Neural cell (in vitro differentiated cells): ENCODE measurements at regions not wholly inside any gene's neighbourhood (a gene's known extent, or its start where the extent isn't known, plus 50 kb on each side); places are given as distances from the start of the nearest gene placed in this dataset.
A peak's percentile ranks its signal among the peaks of the same experiment; 100 is the strongest.

Source experiments
- H2AFZ ChIP-seq: fragments of 200-600, 300-800 bp; sonication (generic), shearing (Covaris generic); 2 replicates; pipeline ENCODE4 v1.6.0; 2014; ENCODE audit warnings: low read depth, mild to moderate bottlenecking, antibody characterized with exemption, low read length, moderate library complexity
- H3F3A ChIP-seq: fragments of 200-600 bp; shearing (Covaris generic); 2 replicates; pipeline ENCODE4 v1.6.1; 2016; ENCODE audit warnings: mild to moderate bottlenecking, moderate library complexity, mixed read lengths, antibody characterized with exemption, low read length; ENCODE audit not compliant: insufficient read depth, poor library complexity, severe bottlenecking
- H3K27ac ChIP-seq: fragments of 200-600, 300-800 bp; sonication (generic), shearing (Covaris generic); 2 replicates; pipeline ENCODE4 v1.5.1; 2014; ENCODE audit warnings: mild to moderate bottlenecking, low read length, moderate library complexity
- H3K27me3 ChIP-seq: fragments of 300-800, 200-600 bp; sonication (generic), shearing (Covaris generic); 2 replicates; pipeline ENCODE4 v1.6.0; 2014; ENCODE audit warnings: mild to moderate bottlenecking, low read depth, low read length, moderate library complexity; ENCODE audit not compliant: insufficient read depth
- H3K36me3 ChIP-seq: fragments of 300-800, 200-600 bp; sonication (generic), shearing (Covaris generic); 2 replicates; pipeline ENCODE4 v1.5.1; 2014; ENCODE audit warnings: mild to moderate bottlenecking, antibody characterized with exemption, low read length, moderate library complexity; ENCODE audit not compliant: insufficient read depth
- H3K4me2 ChIP-seq: fragments of 300-800, 200-600 bp; sonication (generic), shearing (Covaris generic); 2 replicates; pipeline ENCODE4 v1.6.0; 2014; ENCODE audit warnings: mild to moderate bottlenecking, low read length
- H3K4me3 ChIP-seq: fragments of 300-800, 200-600 bp; sonication (generic), shearing (Covaris generic); 2 replicates; pipeline ENCODE4 v1.5.1; 2014; ENCODE audit warnings: mild to moderate bottlenecking, low read length, moderate library complexity
- H3K79me2 ChIP-seq: fragments of 200-600 bp; shearing (Covaris generic); replicated peaks from 2 replicates; pipeline ENCODE4 v1.6.0; 2014; ENCODE audit warnings: mild to moderate bottlenecking, low read length, moderate library complexity; ENCODE audit not compliant: insufficient read depth
- H3K9ac ChIP-seq: fragments of 300-800, 200-600 bp; sonication (generic), shearing (Covaris generic); 2 replicates; pipeline ENCODE4 v1.6.1; 2016; ENCODE audit warnings: mild to moderate bottlenecking, low read length, mixed read lengths
- H3K9me2 ChIP-seq: fragments of 200-600 bp; shearing (Covaris generic); 2 replicates; pipeline ENCODE4 v1.6.1; 2016; ENCODE audit warnings: mild to moderate bottlenecking, low read length, mixed read lengths; ENCODE audit not compliant: insufficient read depth
- H3K9me3 ChIP-seq: fragments of 200-600, 300-800 bp; sonication (generic), shearing (Covaris generic); 2 replicates; pipeline ENCODE4 v1.6.1; 2016; ENCODE audit warnings: mild to moderate bottlenecking, mixed run types, low read length, moderate library complexity, mixed read lengths
- H4K20me1 ChIP-seq: fragments of 200-600 bp; shearing (Covaris generic); 2 replicates; pipeline ENCODE4 v1.6.1; 2016; ENCODE audit warnings: mild to moderate bottlenecking, mixed run types; ENCODE audit not compliant: insufficient read depth
- EP300 ChIP-seq: fragments of 450-650 bp; conservative IDR thresholded peaks from 2 replicates; pipeline ENCODE4 v1.6.1; 2014; ENCODE audit warnings: antibody characterized with exemption, mild to moderate bottlenecking, moderate library complexity; ENCODE audit not compliant: poor library complexity, severe bottlenecking
- EZH2 ChIP-seq: fragments of 200-600, 300-800 bp; shearing (Covaris generic), sonication (generic); IDR thresholded peaks from 2 replicates; pipeline ENCODE4 v1.6.1; 2014; ENCODE audit warnings: antibody characterized with exemption, low read length, borderline replicate concordance, mild to moderate bottlenecking; ENCODE audit not compliant: insufficient read depth, poor library complexity, severe bottlenecking
- MXI1 ChIP-seq: fragments of 450-650 bp; conservative IDR thresholded peaks from 2 replicates; pipeline ENCODE4 v1.6.1; 2014; ENCODE audit warnings: antibody characterized with exemption, mild to moderate bottlenecking; ENCODE audit not compliant: poor library complexity, severe bottlenecking
- POLR2AphosphoS5 ChIP-seq: IDR thresholded peaks from 2 replicates; pipeline ENCODE4 v1.6.1; 2012
- RAD21 ChIP-seq: fragments of 450-650 bp; conservative IDR thresholded peaks from 2 replicates; pipeline ENCODE4 v1.6.1; 2014; ENCODE audit warnings: antibody characterized with exemption, mild to moderate bottlenecking, moderate library complexity
- SMC3 ChIP-seq: fragments of 450-650 bp; conservative IDR thresholded peaks from 2 replicates; pipeline ENCODE4 v1.6.1; 2014; ENCODE audit warnings: antibody characterized with exemption, mild to moderate bottlenecking, moderate library complexity; ENCODE audit not compliant: poor library complexity
- TAF1 ChIP-seq: IDR thresholded peaks from 2 replicates; pipeline ENCODE4 v1.6.1; 2012; ENCODE audit warnings: low read depth
- TF ChIP-seq, protein P1 (sequence below): IDR thresholded peaks from 2 replicates; pipeline ENCODE4 v1.6.1; 2012; ENCODE audit warnings: borderline replicate concordance
- TF ChIP-seq, protein P2 (sequence below): fragments of 450-650 bp; IDR thresholded peaks from 2 replicates; pipeline ENCODE4 v1.5.1; 2014; ENCODE audit warnings: antibody characterized with exemption, mild to moderate bottlenecking, moderate library complexity; ENCODE audit not compliant: poor library complexity, severe bottlenecking

DNA sequence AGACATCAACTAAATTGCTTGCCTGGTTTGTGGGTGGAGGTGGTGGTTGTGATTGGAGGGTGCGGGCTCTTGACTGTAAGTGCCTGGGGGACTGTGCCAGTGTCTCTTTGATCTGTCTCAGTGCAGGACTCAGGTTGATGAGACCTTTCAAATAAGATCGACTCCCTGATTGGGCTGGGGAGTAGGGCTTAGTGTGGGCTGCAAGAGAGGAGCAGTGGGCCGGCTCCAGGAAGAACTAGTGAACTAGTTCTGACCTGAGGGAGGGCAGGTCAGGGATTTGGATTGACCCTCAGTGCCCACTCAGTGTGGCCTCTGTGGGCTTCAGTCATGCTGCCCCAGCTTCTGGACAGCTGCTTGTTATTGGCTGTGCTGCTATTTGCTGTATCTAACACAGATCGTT is 130.6 kb upstream of the CACNA1E start:
- Histone ChIP-seq H3K27ac (no peak overlapping the region), H4K20me1 (no peaks in the 10 kb centered on the region), H3K4me3 (no peak overlapping the region), H3K9ac (no peak overlapping the region), H3K36me3 (no peaks in the 10 kb centered on the region), H3K9me2 (no peaks in the 10 kb centered on the region), H3K79me2 (no peaks in the 10 kb centered on the region), H2AFZ (no peak overlapping the region), H3K4me2 (no peak overlapping the region), H3K27me3 (no peaks in the 10 kb centered on the region), H3K9me3 (no peaks in the 10 kb centered on the region), H3F3A (no peaks in the 10 kb centered on the region)
- TF ChIP-seq EZH2: no peak
- TF ChIP-seq TAF1: no peak
- no peak for TF ChIP-seq POLR2AphosphoS5

- Histone ChIP-seq H3K4me2 (no peak overlapping the region), H3K27ac (peak overlapping the region; percentile 3), H4K20me1 (no peaks in the 10 kb centered on the region), H3K9me2 (no peaks in the 10 kb centered on the region), H3K79me2 (no peaks in the 10 kb centered on the region), H3K4me3 (no peak overlapping the region), H3K9ac (no peak overlapping the region), H3K27me3 (no peaks in the 10 kb centered on the region), H3K36me3 (no peaks in the 10 kb centered on the region), H3F3A (no peaks in the 10 kb centered on the region), H2AFZ (no peak overlapping the region), H3K9me3 (no peaks in the 10 kb centered on the region)
- TF ChIP-seq TAF1: no peak
- no peak for TF ChIP-seq EZH2
- TF ChIP-seq SMC3: no peak
- TF ChIP-seq, protein P1, sequence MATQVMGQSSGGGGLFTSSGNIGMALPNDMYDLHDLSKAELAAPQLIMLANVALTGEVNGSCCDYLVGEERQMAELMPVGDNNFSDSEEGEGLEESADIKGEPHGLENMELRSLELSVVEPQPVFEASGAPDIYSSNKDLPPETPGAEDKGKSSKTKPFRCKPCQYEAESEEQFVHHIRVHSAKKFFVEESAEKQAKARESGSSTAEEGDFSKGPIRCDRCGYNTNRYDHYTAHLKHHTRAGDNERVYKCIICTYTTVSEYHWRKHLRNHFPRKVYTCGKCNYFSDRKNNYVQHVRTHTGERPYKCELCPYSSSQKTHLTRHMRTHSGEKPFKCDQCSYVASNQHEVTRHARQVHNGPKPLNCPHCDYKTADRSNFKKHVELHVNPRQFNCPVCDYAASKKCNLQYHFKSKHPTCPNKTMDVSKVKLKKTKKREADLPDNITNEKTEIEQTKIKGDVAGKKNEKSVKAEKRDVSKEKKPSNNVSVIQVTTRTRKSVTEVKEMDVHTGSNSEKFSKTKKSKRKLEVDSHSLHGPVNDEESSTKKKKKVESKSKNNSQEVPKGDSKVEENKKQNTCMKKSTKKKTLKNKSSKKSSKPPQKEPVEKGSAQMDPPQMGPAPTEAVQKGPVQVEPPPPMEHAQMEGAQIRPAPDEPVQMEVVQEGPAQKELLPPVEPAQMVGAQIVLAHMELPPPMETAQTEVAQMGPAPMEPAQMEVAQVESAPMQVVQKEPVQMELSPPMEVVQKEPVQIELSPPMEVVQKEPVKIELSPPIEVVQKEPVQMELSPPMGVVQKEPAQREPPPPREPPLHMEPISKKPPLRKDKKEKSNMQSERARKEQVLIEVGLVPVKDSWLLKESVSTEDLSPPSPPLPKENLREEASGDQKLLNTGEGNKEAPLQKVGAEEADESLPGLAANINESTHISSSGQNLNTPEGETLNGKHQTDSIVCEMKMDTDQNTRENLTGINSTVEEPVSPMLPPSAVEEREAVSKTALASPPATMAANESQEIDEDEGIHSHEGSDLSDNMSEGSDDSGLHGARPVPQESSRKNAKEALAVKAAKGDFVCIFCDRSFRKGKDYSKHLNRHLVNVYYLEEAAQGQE: no peak
- no peak for TF ChIP-seq EP300
- TF ChIP-seq RAD21: no peak
- TF ChIP-seq, protein P2, sequence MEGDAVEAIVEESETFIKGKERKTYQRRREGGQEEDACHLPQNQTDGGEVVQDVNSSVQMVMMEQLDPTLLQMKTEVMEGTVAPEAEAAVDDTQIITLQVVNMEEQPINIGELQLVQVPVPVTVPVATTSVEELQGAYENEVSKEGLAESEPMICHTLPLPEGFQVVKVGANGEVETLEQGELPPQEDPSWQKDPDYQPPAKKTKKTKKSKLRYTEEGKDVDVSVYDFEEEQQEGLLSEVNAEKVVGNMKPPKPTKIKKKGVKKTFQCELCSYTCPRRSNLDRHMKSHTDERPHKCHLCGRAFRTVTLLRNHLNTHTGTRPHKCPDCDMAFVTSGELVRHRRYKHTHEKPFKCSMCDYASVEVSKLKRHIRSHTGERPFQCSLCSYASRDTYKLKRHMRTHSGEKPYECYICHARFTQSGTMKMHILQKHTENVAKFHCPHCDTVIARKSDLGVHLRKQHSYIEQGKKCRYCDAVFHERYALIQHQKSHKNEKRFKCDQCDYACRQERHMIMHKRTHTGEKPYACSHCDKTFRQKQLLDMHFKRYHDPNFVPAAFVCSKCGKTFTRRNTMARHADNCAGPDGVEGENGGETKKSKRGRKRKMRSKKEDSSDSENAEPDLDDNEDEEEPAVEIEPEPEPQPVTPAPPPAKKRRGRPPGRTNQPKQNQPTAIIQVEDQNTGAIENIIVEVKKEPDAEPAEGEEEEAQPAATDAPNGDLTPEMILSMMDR: no peak
- no peak for TF ChIP-seq MXI1
- no peak for TF ChIP-seq POLR2AphosphoS5
Observed at GRCh38 chr1:181353526-181353925, 129.8 kb upstream of the CACNA1E start.

DNA sequence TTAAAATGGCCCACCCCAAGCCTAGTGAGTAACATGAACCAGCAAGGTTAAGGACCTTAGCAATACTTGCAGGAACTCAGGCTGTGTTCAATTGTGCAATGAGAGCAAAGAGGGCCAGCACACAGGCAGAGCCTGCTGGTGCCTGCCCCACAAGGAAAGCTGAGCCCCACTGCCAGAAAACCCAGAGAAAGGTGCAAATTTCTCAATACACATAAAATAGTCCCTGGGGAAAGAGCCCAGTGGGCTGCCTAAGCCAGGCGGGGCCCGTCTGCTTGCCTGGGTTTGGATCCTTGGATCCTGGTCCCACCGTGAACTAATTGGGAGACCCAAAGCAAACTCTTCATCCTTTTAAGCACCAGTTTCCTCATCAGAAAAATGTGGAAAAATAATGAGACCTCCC is 128.5 kb upstream of the CACNA1E start:
- Histone ChIP-seq H3K79me2 (no peaks in the 10 kb centered on the region), H4K20me1 (no peaks in the 10 kb centered on the region)
- TF ChIP-seq RAD21 (no peak), SMC3 (no peak), EZH2 (no peak), EP300 (no peak), TAF1 (no peak)
- TF ChIP-seq, protein P1: no peak
- TF ChIP-seq, protein P2: no peak

More for the DNA sequence above, 128.5 kb upstream of the CACNA1E start:
- H3K4me3 ChIP-seq: no peak overlapping the region
- no peak overlapping the region for H3K27ac ChIP-seq
- H3K36me3 ChIP-seq: no peaks in the 10 kb centered on the region
- H3F3A ChIP-seq: no peaks in the 10 kb centered on the region
- H3K9me2 ChIP-seq: no peaks in the 10 kb centered on the region
- no peak overlapping the region for H3K4me2 ChIP-seq
- no peak overlapping the region for H3K9ac ChIP-seq
- H3K9me3 ChIP-seq: no peaks in the 10 kb centered on the region
- H3K27me3 ChIP-seq: no peaks in the 10 kb centered on the region
- no peak overlapping the region for H2AFZ ChIP-seq
